Astrocyte of the spinal cord (primary cell): ENCODE measurements at regions not wholly inside any gene's neighbourhood (a gene's known extent, or its start where the extent isn't known, plus 50 kb on each side); places are given as distances from the start of the nearest gene placed in this dataset.
A peak's percentile ranks its signal among the peaks of the same experiment; 100 is the strongest.

ENCODE experiments used
- DNase-seq: peaks from one replicate; pipeline ENCODE4 v3.0.0; 2011; ENCODE audit warnings: low read depth, low spot score
- H3K4me3 ChIP-seq: 2 replicates; pipeline ENCODE4 v1.5.1; 2011; ENCODE audit warnings: low read depth, mild to moderate bottlenecking, low read length, moderate library complexity
- CTCF ChIP-seq: IDR thresholded peaks from 2 replicates; pipeline ENCODE4 v1.5.1; 2012; ENCODE audit warnings: low read depth, mild to moderate bottlenecking, low read length, inconsistent platforms
- in situ Hi-C: cut with HindIII; loops from 2 replicates; pipeline ENCODE4 v1.10.0; 2017; ENCODE audit warnings: low sequenced_read_pairs

- H3K4me3 ChIP-seq, result no peak overlapping the region
- TF ChIP-seq CTCF, result no peak
- DNase-seq, result no peak
- in situ Hi-C loops, result no loop called here
Observed at GRCh38 chr14:80446356-80446755, 235.1 kb upstream of the DIO2 start.

GRCh38 chr14:80445605-80446004 lies 234.3 kb upstream of the DIO2 start:
- in situ Hi-C loops, result no loop called here
- no peak overlapping the region for H3K4me3 ChIP-seq
- TF ChIP-seq CTCF, result no peak
- no peak for DNase-seq

- in situ Hi-C loops, result no loop called here
- H3K4me3 ChIP-seq, result no peak overlapping the region
- TF ChIP-seq CTCF, result no peak
- DNase-seq, result peak; percentile 33
Observed at GRCh38 chr14:80434574-80435321, 223.4 kb upstream of the DIO2 start.

GRCh38 chr14:80433811-80434210 lies 222.5 kb upstream of the DIO2 start:
- no peak for DNase-seq
- no peak overlapping the region for H3K4me3 ChIP-seq
- no peak for TF ChIP-seq CTCF
- in situ Hi-C loops, result no loop called here

- in situ Hi-C loops, result no loop called here
- no peak overlapping the region for H3K4me3 ChIP-seq
- no peak for DNase-seq
- TF ChIP-seq CTCF, result no peak
Observed at GRCh38 chr14:80428671-80429070, 217.4 kb upstream of the DIO2 start.

- no peak overlapping the region for H3K4me3 ChIP-seq
- no peak for TF ChIP-seq CTCF
- peak; percentile 12 for DNase-seq
- in situ Hi-C loops, result no loop called here
Observed at GRCh38 chr14:80428171-80428570, 216.9 kb upstream of the DIO2 start.
